ENCODE measurements at regions not wholly inside any gene's neighbourhood (a gene's known extent, or its start where the extent isn't known, plus 50 kb on each side); places are given as distances from the start of the nearest gene placed in this dataset.

DNA sequence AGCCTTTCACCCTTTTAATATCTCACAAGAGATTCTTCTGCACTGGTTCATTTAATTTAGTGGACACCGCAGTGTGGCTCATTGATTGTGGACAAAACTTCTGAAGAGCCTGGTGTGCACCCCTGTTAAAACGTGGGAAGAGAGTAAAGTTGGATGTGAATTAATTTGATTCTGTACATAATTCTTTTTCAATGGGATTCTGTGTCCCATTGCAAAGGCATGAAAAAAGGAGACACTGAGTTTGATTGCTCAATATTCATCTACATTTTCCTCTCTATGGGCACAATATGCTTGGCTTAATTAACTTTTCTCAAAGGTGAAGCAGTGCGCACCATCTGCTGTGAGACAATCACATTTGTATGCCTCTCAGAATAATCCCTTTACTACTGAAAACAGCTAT is 95.1 kb downstream of the BARHL2 start:
- no peak overlapping the region for H2AFZ ChIP-seq (ENCODE audit: low read length)
- Mint-ChIP-seq H3K27me3 (ENCODE audit: low read depth) (no peaks in the 10 kb centered on the region), H3K27ac (no peak overlapping the region), H3K9me3 (no peaks in the 10 kb centered on the region), H3K4me1 (peaks cover 10 to 13% of the 10 kb centered on the region in 2 experiments), H3K4me3 (no peak overlapping the region), H3K36me3 (ENCODE audit: insufficient read depth in 1 of 3, low read depth in 3 of 3) (peaks cover 0 to 9% (median 0%) of the 10 kb centered on the region in 3 experiments; a peak in 1 of 7 replicates)
- H3K4me1 ChIP-seq (ENCODE audit: insufficient read depth, low read length): peaks cover 3% of the 10 kb centered on the region
- H2BK15ac ChIP-seq (ENCODE audit: low read depth, low read length): no peak overlapping the region
- no peak overlapping the region for H2AK5ac ChIP-seq (ENCODE audit: insufficient read length, low read length)
- H3K23ac ChIP-seq (ENCODE audit: insufficient read length, low read depth, low read length): no peak overlapping the region
- H2BK12ac ChIP-seq (ENCODE audit: insufficient read length, low read depth, low read length): no peak overlapping the region
- no peak overlapping the region for H3K56ac ChIP-seq (ENCODE audit: insufficient read length, low read depth, low read length)
- no peak overlapping the region for H3K18ac ChIP-seq (ENCODE audit: insufficient read length, low read depth, low read length)
- H3K9me3 ChIP-seq (ENCODE audit: control insufficient read depth, low read depth, low read length): no peaks in the 10 kb centered on the region
- no peaks in the 10 kb centered on the region for H4K20me1 ChIP-seq (ENCODE audit: control insufficient read depth, insufficient read depth, insufficient read length)
- H2BK5ac ChIP-seq (ENCODE audit: insufficient read length, low read length): no peak overlapping the region
- no peak overlapping the region for H3K4ac ChIP-seq (ENCODE audit: low read depth, low read length)
- no peaks in the 10 kb centered on the region for H3K79me2 ChIP-seq (ENCODE audit: insufficient read depth, low read length)
- no peak overlapping the region for H3K27ac ChIP-seq (ENCODE audit: insufficient read length, low read depth, low read length)
- H3K4me2 ChIP-seq (ENCODE audit: insufficient read depth, insufficient read length, low read length): no peak overlapping the region
- no peaks in the 10 kb centered on the region for H3K79me1 ChIP-seq (ENCODE audit: insufficient read depth, low read depth, low read length, poor library complexity, severe bottlenecking)
- no peak overlapping the region for H3K9ac ChIP-seq (ENCODE audit: extremely low read depth, insufficient read length, low read length)
- no peak overlapping the region for H2BK20ac ChIP-seq (ENCODE audit: low read depth, low read length, poor library complexity, severe bottlenecking)
- H3K23me2 ChIP-seq (ENCODE audit: insufficient read length, low read depth, low read length, poor library complexity, severe bottlenecking): no peaks in the 10 kb centered on the region
- no peak for DNase-seq
- TF ChIP-seq, protein P1, sequence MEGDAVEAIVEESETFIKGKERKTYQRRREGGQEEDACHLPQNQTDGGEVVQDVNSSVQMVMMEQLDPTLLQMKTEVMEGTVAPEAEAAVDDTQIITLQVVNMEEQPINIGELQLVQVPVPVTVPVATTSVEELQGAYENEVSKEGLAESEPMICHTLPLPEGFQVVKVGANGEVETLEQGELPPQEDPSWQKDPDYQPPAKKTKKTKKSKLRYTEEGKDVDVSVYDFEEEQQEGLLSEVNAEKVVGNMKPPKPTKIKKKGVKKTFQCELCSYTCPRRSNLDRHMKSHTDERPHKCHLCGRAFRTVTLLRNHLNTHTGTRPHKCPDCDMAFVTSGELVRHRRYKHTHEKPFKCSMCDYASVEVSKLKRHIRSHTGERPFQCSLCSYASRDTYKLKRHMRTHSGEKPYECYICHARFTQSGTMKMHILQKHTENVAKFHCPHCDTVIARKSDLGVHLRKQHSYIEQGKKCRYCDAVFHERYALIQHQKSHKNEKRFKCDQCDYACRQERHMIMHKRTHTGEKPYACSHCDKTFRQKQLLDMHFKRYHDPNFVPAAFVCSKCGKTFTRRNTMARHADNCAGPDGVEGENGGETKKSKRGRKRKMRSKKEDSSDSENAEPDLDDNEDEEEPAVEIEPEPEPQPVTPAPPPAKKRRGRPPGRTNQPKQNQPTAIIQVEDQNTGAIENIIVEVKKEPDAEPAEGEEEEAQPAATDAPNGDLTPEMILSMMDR (conservative IDR thresholded peaks at IDR 0.05): no peak
- H2BK120ac ChIP-seq (ENCODE audit: low read depth, low read length, poor library complexity, severe bottlenecking): no peak overlapping the region
- H3K14ac ChIP-seq (ENCODE audit: insufficient read depth, low read length): no peak overlapping the region
- no peak overlapping the region for H4K5ac ChIP-seq (ENCODE audit: insufficient read length, low read depth, low read length)
- H4K8ac ChIP-seq (replicated peaks; ENCODE audit: insufficient read length, low read depth, low read length): no peak overlapping the region
- WGBS (ENCODE audit: extremely low coverage, insufficient read length, low lambda C conversion rate): no CpG with 5 or more reads among the region's 3 CpGs
- H3K27me3 ChIP-seq (ENCODE audit: insufficient read depth, low read length): no peaks in the 10 kb centered on the region
- no peak overlapping the region for H4K91ac ChIP-seq (ENCODE audit: insufficient read length, low read depth, low read length)
- H3T11ph ChIP-seq (ENCODE audit: low read length): no peak overlapping the region
